ENCODE measurements at regions not wholly inside any gene's neighbourhood (a gene's known extent, or its start where the extent isn't known, plus 50 kb on each side); places are given as distances from the start of the nearest gene placed in this dataset.

GRCh38 chr5:63121471-63121870 lies 542.9 kb downstream of the LRRC70 start:
- TF ChIP-seq EGR1 (IDR thresholded peaks at IDR 0.05), result no peak

- no peak for TF ChIP-seq USF1 (IDR thresholded peaks at IDR 0.05)
- no peak for TF ChIP-seq TAF1 (IDR thresholded peaks at IDR 0.05; ENCODE audit: low read depth)
- TF ChIP-seq EP300 (IDR thresholded peaks at IDR 0.05; ENCODE audit: borderline replicate concordance), result no peak
- TF ChIP-seq MAX (IDR thresholded peaks at IDR 0.05), result no peak
- TF ChIP-seq TCF12 (IDR thresholded peaks at IDR 0.05; ENCODE audit: low read depth), result no peak
- TF ChIP-seq CEBPB (IDR thresholded peaks at IDR 0.05), result no peak
- no peak for TF ChIP-seq YY1 (IDR thresholded peaks at IDR 0.05; ENCODE audit: low read depth)
Observed at GRCh38 chr5:63118221-63118620, 539.6 kb downstream of the LRRC70 start.

GRCh38 chr5:63111891-63112290 lies 533.3 kb downstream of the LRRC70 start:
- TF ChIP-seq, protein P1, sequence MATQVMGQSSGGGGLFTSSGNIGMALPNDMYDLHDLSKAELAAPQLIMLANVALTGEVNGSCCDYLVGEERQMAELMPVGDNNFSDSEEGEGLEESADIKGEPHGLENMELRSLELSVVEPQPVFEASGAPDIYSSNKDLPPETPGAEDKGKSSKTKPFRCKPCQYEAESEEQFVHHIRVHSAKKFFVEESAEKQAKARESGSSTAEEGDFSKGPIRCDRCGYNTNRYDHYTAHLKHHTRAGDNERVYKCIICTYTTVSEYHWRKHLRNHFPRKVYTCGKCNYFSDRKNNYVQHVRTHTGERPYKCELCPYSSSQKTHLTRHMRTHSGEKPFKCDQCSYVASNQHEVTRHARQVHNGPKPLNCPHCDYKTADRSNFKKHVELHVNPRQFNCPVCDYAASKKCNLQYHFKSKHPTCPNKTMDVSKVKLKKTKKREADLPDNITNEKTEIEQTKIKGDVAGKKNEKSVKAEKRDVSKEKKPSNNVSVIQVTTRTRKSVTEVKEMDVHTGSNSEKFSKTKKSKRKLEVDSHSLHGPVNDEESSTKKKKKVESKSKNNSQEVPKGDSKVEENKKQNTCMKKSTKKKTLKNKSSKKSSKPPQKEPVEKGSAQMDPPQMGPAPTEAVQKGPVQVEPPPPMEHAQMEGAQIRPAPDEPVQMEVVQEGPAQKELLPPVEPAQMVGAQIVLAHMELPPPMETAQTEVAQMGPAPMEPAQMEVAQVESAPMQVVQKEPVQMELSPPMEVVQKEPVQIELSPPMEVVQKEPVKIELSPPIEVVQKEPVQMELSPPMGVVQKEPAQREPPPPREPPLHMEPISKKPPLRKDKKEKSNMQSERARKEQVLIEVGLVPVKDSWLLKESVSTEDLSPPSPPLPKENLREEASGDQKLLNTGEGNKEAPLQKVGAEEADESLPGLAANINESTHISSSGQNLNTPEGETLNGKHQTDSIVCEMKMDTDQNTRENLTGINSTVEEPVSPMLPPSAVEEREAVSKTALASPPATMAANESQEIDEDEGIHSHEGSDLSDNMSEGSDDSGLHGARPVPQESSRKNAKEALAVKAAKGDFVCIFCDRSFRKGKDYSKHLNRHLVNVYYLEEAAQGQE (IDR thresholded peaks at IDR 0.05; ENCODE audit: low read depth), result no peak
- no peak for TF ChIP-seq EGR1 (IDR thresholded peaks at IDR 0.05)
- no peak for TF ChIP-seq NFIC (IDR thresholded peaks at IDR 0.05)
- no peak for TF ChIP-seq FOXM1 (IDR thresholded peaks at IDR 0.05; ENCODE audit: borderline replicate concordance, low read depth)

DNA sequence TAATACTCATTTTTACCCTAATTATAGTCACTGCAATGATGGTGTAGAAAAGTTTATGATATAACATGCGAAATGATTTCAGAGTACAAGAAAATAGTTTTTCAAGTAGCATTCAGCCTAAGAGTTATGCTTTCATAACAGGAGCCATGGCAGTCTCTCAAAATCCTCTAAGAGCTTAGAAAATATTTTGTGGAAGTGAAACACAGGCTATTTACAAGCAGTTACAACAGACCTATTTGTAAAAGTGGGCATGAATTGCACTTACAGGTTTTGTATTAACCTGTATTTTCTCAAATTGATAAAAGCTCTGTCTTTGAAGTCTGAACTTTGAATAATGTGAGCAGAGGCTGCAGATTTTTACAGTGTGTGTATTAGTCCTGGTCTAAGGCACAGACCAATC lies 523.3 kb downstream of the LRRC70 start:
- TF ChIP-seq EP300 (IDR thresholded peaks at IDR 0.05; ENCODE audit: borderline replicate concordance) (no peak), TCF12 (IDR thresholded peaks at IDR 0.05; ENCODE audit: low read depth) (no peak), RAD21 (IDR thresholded peaks at IDR 0.05; ENCODE audit: low read depth) (no peak)

DNA sequence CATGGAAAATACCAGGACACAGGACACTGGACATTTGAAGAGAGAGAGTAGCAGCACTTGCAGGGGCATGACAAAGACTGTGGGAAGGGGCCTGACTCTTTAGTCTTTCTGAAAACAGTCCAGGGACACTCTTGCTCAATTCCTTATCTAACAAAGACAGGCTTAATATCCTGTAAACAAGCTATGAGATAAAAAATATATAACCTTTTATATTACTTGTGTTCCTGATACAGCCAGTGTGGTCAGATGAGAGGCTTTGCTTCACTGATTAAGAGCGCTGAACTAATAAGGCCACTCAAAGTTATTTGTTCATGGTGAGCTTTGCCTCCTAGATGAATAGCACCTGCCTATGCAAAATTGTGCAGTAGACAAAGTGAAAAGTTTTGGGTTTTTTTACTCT lies 518.7 kb downstream of the LRRC70 start:
- TF ChIP-seq, protein P1 (IDR thresholded peaks at IDR 0.05; ENCODE audit: low read depth), result no peak
- TF ChIP-seq FOXM1 (IDR thresholded peaks at IDR 0.05; ENCODE audit: borderline replicate concordance, low read depth) (no peak), TEAD4 (IDR thresholded peaks at IDR 0.05) (no peak)

GRCh38 chr5:63094730-63095129 lies 516.1 kb downstream of the LRRC70 start:
- TF ChIP-seq YY1 (IDR thresholded peaks at IDR 0.05; ENCODE audit: low read depth) (no peak), CEBPB (IDR thresholded peaks at IDR 0.05) (no peak), EGR1 (IDR thresholded peaks at IDR 0.05) (no peak), EP300 (IDR thresholded peaks at IDR 0.05; ENCODE audit: borderline replicate concordance) (no peak), NFIC (IDR thresholded peaks at IDR 0.05) (no peak), FOXM1 (IDR thresholded peaks at IDR 0.05; ENCODE audit: borderline replicate concordance, low read depth) (no peak), USF1 (IDR thresholded peaks at IDR 0.05) (no peak), TEAD4 (IDR thresholded peaks at IDR 0.05) (no peak), MAX (IDR thresholded peaks at IDR 0.05) (no peak), ZBTB7A (IDR thresholded peaks at IDR 0.05; ENCODE audit: low read depth) (no peak), CREB1 (IDR thresholded peaks at IDR 0.05; ENCODE audit: low read depth) (no peak), RAD21 (IDR thresholded peaks at IDR 0.05; ENCODE audit: low read depth) (no peak), TCF12 (IDR thresholded peaks at IDR 0.05; ENCODE audit: low read depth) (no peak), TAF1 (IDR thresholded peaks at IDR 0.05; ENCODE audit: low read depth) (no peak)

- TF ChIP-seq MAX (IDR thresholded peaks at IDR 0.05) (no peak), EGR1 (IDR thresholded peaks at IDR 0.05) (no peak), NFIC (IDR thresholded peaks at IDR 0.05) (no peak), YY1 (IDR thresholded peaks at IDR 0.05; ENCODE audit: low read depth) (no peak)
- TF ChIP-seq, protein P1 (IDR thresholded peaks at IDR 0.05; ENCODE audit: low read depth), result no peak
Observed at GRCh38 chr5:63089147-63089546, 510.5 kb downstream of the LRRC70 start.
